ENCODE measurements at regions not wholly inside any gene's neighbourhood (a gene's known extent, or its start where the extent isn't known, plus 50 kb on each side); places are given as distances from the start of the nearest gene placed in this dataset.

DNA sequence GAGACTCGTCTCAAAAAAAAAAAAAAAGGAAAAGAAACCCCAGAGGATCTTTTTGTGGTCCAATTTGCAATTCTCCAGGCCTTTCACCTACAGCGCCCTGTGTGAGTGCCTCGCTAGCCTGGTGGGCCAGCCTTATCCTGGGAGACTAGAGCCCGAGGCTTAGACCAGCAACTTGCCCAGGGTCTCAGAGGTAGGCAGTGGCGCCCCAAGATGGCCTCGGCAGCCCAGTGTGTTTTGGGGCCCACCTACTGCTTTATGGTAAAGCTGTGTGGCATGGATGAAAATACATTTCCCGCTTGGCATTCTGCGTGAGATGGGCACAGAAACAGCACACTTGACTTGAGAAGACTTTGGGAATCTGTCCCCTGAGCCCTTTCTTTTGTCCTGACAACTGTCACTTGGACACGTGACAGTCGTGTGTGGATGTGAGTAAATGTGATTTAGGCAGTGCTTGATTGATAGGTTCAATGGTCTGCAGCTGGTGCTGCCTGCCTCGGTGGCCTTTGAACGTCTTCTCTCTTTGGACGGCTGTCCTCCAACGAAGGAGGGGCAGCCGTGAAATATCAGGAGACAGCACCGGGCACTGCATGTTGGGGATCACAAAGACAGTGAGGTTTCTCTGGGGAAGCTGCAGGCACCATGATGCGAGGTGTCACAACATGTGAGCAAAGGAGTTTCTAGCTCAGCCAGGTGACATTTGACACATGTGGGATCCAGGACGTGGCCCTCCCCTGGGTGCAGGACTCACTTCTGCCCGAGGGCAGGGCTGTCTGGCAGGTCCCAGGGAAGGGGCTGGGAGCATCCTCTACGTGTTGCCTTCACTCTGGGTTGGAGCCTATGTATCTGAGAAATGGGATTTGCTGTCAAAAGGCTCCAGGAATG, 209.5 kb upstream of the TWIST2 start:
- DNase-seq = no peak

DNA sequence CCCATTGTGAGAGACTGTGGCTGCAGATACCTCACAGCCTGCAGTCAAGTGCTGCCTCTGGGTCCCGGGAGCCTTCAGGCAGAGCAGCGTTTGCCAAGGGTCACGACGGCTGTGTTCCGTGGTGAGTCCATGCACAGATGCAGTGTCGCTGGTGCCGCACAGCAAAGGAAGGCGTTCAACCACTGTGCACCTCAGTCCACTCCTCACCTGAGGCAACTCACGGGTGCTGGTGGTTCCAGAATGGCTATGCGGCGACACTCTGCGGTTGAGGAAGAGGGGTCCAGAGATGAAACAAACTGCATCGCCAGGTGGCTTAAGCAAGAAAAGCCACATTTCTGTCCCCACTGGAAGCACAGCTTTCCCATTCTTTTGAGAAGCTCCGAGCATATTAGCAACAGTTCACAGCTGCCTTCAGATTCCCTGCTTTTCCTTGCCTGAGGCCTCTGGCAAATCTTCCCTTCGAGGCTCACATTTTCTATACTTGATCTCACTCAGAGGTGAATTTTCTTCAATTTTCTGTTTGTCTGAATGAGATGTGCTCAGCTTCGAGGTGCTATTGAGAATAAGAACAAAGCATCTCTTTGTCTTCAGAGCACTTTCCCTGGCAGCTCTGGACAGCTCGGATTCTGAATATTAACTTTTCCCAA, 208.8 kb upstream of the TWIST2 start:
- no peak for DNase-seq

DNA sequence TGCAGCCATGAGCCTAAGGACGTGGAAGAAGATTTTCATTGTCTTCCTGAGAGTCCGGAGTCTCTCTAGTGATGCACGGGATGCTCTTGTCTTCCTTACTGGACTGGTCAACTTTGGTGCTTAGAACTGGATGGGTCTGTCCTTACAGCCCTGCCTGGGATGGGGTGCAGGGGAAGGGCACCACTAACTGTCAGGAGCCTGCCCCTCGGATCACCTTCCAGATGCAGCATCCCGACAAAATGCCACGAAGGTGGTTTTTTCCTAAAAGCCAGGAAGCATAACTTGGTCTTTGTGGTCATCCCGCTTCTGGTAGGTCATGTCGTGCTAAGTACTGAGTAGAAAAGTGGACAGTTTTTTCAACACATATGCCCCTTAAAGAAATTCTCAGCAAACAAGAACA, 207.4 kb upstream of the TWIST2 start:
- DNase-seq = no peak

DNA sequence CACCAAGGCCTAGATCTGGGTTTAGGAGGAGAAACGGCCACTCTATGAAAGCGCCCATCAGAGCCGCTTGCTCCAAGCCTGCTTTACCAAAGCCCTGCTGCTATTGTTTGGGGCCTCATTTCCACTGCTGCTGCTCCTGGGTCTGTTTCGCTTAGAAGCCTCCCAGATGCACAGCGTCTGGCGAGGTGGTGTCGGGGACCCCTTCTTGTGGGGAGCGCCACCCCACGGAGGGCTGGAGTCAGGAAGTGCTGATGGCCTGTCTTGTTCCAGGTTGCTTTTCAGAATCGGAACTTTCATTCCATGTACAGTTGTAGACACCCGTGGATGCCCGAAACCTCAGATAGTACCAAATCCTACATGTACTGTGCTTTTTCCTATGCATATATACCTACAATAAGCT, 204.9 kb upstream of the TWIST2 start:
- DNase-seq = no peak

DNA sequence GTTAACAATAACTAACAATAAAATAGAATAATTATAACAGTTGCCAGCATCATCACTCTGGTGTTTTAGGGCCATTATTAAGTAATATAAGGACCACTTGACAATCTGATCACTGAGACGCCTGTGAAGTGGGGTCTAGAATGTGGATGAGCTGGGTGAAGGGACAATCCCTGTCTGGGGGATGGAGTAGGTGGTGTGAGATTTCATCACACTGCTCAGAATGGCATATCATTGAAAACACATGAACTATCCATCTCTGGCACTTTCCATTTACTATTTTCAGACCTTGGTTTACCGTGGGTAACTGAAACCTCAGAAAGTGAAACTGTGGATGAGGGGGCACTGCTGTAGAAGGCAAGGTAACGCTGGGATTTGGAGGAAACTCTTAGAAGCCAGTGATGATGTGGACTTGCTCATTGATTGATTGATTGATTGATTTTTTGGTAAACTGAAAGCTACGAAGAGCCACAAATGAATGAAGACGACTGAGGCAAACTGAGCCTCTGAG, 204.4 kb upstream of the TWIST2 start:
- no peak for DNase-seq

DNA sequence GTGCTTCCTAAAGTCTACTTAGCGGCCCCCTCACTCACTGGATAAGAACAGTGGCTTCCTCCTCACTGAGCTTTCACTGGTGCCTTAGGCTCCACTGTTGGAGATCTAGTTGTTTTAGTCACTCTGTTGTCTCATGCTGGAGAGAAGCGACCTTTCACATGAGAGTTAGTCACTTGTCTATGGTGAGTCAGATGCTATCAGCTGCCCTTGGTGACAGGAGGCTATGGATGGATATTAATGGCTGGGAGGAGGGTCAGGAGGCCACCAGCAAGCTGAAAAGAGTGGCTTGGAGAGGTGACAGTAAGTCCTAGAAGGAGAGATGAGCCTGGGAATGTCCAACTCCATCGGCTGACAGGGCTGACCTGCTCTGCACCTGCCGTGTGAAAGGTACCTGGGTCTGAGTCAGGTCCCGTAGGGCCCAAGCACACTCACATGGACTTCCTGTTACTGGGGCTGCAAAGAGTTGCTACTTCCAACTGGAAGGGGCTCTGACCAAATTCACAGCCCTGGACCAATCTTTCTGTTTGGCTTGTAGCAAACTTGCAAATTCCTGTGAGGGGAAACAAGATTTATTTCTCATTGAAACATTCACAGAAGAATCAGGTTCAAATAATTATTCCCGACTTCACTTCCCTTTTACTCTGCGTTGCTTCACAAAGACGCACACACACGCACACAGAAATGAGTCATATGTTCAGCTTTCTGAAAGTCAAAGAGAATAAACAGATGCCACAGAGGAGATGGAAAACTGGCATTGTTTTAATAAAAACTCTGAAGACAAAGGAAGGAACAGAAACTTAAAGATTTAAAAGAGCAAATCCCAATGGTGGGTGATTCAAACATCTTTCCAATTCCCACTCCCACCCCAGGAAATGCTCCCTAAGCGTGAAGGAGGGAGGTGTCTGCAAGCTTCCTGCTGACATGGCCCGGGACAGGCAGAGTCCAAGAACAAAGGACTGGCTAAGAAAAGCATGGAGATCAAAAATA, 203.5 kb upstream of the TWIST2 start:
- no peak for DNase-seq

DNA sequence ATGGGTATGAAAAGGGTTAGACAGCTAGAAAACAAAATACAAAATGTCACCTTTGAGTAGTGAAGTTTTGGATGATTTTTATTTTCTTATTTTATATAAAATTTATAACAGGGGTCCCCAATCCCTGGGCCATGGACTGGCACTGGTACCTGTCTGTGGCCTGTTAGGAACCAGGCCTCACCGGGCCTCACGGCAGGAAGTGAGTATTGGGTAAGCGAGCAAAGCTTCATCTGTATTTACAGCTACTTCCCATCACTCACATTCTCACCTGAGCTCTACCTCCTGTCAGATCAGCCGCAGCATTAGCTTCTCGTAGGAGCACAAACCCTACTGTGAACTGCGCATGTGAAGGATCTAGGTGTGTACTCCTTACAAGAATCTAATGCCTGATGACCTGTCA, 202.8 kb upstream of the TWIST2 start:
- DNase-seq = no peak

DNA sequence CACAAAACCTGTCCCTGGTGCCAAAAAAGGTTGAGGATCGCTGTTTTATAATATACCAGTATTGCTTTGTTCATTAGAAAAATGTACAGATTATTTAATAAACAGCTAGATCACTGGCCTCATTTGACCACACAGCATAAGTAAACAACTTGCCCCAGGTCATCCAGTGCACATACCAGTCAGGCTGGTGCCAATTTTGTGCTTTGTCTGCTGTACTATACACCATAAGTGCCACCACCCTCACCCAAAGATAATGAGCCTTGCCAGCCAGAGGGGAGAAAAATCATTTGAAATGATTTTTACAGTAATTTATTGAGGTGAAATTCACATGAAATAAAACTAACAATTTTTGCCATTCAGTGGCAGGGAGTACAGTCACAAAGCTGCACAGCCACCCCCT, 202.2 kb upstream of the TWIST2 start:
- DNase-seq = no peak

DNA sequence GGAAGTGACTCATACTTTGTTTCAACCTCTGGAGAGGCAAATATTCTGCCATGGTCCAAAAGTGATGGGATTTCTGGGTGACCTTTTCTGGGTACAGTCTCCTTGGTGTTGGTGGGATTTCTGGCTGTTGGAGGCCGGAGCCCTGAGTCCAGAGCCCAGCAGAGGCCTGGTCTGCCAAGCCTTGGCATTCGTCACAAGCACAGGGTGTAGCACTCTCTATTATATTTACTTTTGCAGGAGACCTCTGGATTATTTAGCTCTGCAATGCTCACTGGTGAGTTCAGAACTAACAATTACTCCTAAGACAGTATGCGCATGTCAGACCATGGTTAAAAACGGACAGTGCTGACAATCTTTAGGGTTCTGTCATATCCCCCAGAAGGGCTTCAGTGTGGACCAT, 201.6 kb upstream of the TWIST2 start:
- DNase-seq = no peak

DNA sequence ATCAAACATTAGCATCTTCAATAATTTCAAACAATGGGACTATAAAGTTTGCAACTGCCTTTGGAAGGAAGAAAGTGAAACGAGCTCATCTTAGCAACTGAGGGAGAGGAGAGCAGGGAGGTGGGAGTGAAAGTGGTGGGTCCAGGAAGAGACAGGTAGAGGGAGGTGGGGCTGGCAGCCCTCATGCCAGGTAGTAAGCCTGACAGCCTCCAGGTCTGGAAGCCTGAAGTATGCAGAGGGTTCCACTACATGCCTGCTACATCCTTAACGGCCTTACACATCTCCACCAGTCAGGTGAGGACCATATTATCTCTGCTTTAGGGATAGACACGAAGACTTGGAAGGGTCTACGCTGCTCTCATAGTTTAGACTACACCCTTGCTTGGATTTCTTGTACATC, 201.1 kb upstream of the TWIST2 start:
- DNase-seq = no peak

DNA sequence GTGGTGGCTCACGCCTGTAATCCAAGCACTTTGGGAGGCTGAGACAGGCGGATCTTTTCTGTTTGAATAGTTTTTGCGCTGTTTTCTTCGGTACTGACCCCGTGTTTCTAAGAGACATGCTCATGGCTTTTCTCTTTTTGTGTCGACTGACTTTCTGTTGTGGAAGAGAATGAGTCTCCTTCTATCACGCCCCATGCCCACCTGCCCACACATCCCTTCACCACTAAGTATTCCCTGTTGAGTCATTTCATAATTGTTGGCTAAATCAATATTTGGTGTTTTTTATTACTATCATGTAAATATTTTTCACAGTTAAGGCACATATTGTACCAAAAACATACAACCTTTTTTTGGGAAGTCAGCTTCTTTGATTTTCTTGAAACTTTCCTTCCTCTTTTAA, 198.8 kb upstream of the TWIST2 start:
- no peak for DNase-seq

DNA sequence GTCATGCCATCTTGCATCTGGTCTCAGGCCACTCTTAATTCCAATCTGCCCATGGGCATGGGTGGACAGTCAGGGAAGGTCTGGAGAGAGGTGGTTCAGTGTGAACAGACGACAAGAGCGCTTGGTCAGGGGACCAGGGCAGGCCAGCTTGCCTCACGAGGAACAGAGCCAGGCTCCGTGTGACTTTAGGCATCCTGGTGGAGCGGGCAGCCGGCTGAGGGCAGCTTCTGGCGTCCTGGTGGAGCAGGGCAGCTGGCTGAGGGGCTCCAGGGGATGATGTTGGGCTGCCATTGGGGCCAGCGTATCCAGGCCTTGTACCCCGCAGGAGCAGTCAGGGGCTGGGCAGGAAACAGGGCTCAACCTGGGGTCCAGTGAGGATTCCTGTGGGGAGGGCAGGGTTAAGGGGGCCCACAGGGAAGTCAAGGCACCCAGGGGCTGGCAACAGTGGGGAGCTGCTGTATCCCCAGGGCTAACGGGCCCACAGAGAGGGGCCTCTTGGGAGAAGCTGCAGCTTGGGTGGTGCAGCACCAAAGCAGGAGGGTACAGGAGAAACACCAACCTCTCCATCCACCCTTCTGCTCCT, 197.9 kb upstream of the TWIST2 start:
- DNase-seq = no peak

DNA sequence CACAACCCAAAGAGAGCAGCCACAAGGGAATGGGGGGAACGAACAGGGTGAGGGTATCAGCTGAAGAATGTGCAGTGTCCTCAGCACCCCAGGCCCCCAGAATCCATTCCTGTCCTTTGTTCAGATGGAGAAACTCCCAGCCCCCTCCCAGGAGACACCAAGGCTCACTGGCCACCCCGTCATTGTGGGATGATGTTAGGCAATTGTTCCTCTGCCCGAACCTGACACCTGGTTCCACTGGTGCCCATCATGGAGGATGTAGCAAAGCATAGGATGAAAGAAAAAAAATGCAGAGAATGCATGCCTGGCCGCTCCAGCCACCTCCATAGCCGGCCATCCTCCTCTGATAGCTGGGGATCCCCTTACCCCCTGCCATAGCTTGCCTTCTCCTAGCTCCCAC, 197.3 kb upstream of the TWIST2 start:
- no peak for DNase-seq

DNA sequence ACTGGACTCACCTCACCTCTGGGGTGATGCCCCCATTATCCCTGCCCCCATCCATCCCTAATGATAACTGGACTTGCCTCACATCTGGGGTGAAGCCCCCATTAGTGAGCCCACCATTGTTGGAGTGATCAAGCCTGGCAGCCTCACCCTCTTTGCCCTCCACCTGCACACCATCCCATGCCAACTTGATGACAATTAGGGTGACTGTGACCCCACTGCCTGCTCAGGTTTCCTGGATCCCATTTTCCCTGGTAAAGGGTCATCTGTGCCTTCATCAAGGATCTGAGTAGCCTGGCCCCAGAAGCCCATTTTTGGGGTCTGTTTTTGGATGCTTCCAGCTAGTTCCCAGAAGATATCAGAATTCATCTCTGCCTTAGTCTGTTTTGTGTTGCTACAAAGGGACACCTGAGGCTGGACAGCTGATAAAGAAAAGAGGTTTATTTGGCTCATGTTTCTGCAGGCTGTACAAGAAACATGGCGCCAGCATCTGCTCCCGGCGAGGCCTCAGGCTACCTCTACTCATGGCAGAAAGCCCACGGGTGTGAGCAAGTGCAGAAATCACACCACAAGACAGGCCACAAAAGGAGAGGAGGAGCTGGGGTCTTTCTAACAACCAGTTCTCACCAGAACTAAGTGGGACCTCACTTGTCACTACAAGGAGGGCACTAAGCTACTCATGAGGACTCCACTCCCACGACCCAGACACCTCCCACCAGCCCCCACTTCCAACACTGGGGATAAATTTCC, 196.4 kb upstream of the TWIST2 start:
- DNase-seq = no peak

DNA sequence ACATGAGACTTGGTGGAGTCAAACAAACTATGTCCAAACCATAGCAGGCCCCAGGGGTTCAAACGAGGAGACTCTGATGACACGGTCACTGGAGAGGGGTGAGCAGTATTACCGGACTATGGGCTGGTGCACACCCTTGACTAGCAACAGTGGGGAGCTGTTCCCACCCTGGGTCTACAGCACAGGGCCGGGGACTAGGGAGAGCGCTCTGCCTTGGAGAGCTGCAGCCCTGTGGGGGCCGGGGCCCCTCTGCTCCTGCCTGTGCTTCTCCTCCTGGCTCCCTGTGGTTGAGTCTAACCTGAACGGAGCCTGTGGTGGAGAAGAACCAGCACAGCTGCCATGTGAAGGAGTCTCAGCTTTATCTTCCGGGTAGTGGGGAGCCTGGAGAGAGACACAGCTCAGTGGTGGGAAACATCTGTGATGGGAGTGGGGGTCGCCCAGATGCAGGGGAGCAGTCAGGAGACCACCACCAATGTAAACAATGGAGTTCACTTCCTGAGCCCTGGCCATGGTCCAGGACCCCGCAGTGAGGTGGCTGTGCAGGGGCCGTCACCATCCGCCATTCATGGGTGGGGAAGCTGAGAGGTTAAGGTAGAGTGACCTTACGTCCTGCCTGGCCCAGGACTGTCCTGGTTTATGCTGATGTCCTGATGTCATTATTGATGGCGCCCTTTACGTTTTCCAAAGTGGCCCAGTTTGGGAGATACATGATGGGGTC, 195.7 kb upstream of the TWIST2 start:
- no peak for DNase-seq

DNA sequence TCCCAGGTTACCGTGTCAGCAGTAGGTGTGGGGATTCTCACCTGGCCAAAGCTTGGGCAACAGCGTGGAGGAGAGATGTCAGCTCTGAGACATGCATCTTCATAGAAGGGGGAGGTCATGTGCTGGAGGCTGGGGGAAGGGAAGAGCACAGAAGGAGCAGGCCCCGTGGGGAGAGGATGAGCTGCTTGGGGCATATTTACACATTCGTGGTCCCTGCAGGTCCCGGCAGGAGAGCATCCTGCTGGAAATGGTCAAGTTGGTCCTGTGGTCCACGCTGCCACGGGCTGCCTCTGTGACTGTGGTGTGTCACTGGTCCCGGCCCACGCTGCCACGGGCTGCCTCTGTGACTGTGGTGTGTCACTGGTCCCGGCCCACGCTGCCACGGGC, 195.1 kb upstream of the TWIST2 start:
- no peak for DNase-seq

DNA sequence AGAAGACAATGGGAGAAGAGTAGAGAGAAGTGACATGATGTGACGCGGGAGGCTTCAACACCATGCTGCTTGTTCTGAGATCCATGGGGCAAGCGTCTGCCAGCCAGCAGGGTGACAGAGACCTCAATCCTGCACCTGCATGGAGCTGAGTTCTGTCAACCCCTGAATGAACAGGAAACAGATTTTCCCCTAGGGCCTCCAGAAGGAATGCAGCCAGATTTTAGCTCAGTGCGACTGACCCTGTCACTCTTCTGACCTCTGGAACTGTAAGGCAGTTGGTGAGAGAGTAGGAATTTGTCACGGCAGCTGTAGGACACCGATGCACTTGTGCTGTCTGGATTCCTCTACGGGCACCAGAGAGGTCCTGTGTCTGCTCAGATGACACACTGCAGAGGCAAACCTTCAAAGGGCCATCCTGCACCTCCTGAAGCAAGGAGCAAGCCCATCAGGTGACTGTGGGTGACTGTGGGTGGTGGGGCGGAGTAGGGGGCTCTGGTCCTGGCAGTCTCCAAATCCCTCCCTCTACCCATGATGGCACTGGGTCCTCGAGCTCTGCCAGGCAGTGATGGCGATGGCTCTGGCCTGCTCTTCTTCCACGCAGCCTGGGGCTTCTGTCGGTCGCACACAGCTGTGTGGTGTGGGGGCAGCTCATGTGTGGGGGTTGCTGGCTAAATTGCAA, 194.3 kb upstream of the TWIST2 start:
- DNase-seq = no peak

DNA sequence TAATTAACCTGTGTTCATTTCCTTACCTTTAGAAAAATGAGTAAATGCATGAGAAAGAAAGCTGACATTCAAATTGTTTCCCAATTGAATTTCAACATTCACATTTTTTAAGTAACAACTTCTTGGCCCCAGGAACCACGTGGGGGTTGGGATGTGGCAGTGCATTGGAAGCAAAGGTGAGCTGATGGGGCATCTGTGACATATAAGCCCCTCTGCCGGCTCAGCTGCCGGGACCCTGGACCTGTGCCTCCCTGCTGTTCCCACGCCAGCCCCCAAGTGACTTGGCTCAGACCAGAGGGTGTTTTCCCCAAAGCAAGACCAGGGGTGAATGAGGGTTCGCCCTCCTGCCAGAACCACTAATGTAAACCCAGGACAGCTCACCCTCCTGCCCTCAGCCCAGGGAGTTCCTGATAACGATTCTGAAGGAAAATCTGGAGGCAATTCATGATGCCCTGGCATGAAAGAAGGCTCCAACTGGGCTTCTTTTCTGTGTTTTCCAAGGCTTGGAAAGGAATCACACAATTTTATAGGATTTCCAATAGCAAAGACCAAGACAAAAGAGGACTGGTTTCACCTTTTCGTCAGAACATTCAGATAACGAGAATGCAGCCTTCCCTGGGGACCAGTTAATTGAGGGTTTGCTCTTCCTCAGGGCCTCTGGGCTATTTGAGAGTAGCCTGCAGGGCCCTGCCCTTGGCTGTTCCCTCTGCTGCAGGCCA, 193.2 kb upstream of the TWIST2 start:
- no peak for DNase-seq

DNA sequence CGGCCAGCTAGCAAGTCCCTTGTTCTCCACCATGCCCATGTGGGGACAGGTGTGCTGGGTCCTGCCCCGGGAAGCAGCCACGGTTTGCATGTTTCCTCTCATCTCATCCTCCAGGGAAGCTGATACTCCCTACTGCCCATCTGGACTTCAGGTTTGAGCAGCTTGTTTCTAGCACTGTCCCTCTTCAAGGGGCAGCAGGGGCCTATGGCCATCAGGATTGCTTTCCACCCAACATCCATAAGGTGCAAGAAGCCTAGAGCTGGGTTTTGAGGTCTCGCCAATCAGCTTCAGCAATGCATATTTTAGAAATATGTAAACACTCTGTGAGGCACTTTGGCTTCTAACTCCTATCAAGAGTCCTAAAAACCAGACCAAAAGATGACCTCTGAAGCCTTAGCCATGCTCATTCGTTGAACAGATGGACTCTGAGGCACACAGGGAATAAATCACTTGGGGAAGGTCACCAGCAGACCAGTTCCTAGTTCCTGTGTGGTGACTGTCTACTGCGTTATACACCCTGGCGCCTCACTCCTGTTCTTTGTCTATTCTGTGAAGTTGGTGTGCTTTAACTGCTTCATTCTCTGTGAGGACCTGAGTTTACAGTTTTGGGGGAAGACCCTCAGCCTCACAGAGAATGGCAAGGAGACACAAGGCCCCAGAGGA, 192.6 kb upstream of the TWIST2 start:
- no peak for DNase-seq

Measured in hematopoietic multipotent progenitor cell treated with erythropoietin and hydrocortisone succinate and interleukin-3 and kit ligand, for 6 days (in vitro differentiated cells).